WERI-Rb-1 (cell line): ENCODE measurements at regions not wholly inside any gene's neighbourhood (a gene's known extent, or its start where the extent isn't known, plus 50 kb on each side); places are given as distances from the start of the nearest gene placed in this dataset.

Source experiments
- DNase-seq: peaks from one replicate; pipeline ENCODE4 v3.0.0-alpha.2; 2020
- H3K27ac ChIP-seq: fragments of 250-450 bp; sonication (Bioruptor Pico); 2 replicates; pipeline ENCODE4 v1.5.1; 2020; ENCODE audit warnings: mild to moderate bottlenecking, moderate library complexity
- H3K27me3 ChIP-seq: fragments of 250-450 bp; sonication (Bioruptor Pico); 2 replicates; pipeline ENCODE4 v1.5.1; 2021; ENCODE audit warnings: mild to moderate bottlenecking, low read depth, moderate library complexity; ENCODE audit not compliant: insufficient read depth, severe bottlenecking
- H3K36me3 ChIP-seq: fragments of 250-450 bp; sonication (Bioruptor Pico); 2 replicates; pipeline ENCODE4 v1.5.1; 2020; ENCODE audit warnings: mild to moderate bottlenecking, moderate library complexity
- H3K4me3 ChIP-seq: 2 replicates; pipeline ENCODE4 v1.5.1; 2011; ENCODE audit warnings: low read depth, mild to moderate bottlenecking, control low read depth, low read length
- H3K9me3 ChIP-seq: fragments of 250-450 bp; sonication (Bioruptor Pico); 2 replicates; pipeline ENCODE4 v1.5.1; 2021; ENCODE audit warnings: mild to moderate bottlenecking, moderate library complexity; ENCODE audit not compliant: severe bottlenecking
- TF ChIP-seq, protein P1 (sequence below): IDR thresholded peaks from 2 replicates; pipeline ENCODE4 v1.5.1; 2011; ENCODE audit warnings: low read depth, mild to moderate bottlenecking, control low read depth, inconsistent platforms, low read length

DNA sequence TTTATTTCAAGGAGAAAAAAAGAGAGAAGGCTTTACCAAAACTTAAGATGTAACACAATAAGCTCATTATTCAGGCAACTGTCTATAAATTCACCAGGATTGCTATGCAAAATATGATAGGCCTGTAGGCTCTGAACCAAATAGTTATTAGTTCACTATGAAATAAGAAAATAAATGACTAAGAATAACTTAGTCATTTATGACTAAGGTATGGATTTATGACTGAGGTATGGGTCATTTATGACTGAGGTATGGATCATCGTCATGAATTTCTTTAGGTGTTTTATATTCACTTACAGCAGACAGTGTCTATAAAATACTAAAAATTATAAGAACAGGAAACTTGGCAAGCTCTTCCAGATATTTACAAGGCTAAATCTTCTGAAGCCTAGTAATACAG, 52.1 kb upstream of the SNX9 start:
- Histone ChIP-seq H3K27ac (no peak overlapping the region), H3K36me3 (no peaks in the 10 kb centered on the region), H3K27me3 (no peaks in the 10 kb centered on the region), H3K9me3 (no peaks in the 10 kb centered on the region), H3K4me3 (no peak overlapping the region)
- TF ChIP-seq, protein P1, sequence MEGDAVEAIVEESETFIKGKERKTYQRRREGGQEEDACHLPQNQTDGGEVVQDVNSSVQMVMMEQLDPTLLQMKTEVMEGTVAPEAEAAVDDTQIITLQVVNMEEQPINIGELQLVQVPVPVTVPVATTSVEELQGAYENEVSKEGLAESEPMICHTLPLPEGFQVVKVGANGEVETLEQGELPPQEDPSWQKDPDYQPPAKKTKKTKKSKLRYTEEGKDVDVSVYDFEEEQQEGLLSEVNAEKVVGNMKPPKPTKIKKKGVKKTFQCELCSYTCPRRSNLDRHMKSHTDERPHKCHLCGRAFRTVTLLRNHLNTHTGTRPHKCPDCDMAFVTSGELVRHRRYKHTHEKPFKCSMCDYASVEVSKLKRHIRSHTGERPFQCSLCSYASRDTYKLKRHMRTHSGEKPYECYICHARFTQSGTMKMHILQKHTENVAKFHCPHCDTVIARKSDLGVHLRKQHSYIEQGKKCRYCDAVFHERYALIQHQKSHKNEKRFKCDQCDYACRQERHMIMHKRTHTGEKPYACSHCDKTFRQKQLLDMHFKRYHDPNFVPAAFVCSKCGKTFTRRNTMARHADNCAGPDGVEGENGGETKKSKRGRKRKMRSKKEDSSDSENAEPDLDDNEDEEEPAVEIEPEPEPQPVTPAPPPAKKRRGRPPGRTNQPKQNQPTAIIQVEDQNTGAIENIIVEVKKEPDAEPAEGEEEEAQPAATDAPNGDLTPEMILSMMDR: no peak
- no peak for DNase-seq

DNA sequence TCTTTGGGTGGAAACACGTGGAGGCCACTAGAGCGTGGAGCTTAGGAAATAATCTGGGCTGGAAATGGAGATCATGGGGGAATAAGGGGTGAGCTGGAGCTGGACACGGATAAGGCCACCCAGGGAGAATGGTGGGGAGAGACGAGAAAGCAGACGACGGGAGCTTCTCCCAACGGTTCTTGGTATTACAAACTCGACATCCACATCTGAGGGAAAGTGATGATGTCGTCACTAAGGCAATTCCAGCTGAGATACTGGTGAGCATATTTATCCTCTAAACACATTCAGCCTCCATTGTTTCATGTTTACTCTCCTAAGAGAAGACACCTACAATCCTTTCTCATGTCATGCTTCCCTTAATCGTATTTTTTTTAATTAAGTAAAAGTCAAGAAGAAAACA, 50.2 kb upstream of the SNX9 start:
- no peaks in the 10 kb centered on the region for H3K36me3 ChIP-seq
- no peaks in the 10 kb centered on the region for H3K9me3 ChIP-seq
- H3K27ac ChIP-seq: no peak overlapping the region
- TF ChIP-seq, protein P1: no peak
- no peak for DNase-seq
- no peak overlapping the region for H3K4me3 ChIP-seq
- H3K27me3 ChIP-seq: no peaks in the 10 kb centered on the region
